ENCODE measurements at regions not wholly inside any gene's neighbourhood (a gene's known extent, or its start where the extent isn't known, plus 50 kb on each side); places are given as distances from the start of the nearest gene placed in this dataset.
"Not testable (repeated sequence)": the region's sequence is repeated elsewhere in the genome, so short reads cannot be mapped to it uniquely, and the experiment has no call there.

DNA sequence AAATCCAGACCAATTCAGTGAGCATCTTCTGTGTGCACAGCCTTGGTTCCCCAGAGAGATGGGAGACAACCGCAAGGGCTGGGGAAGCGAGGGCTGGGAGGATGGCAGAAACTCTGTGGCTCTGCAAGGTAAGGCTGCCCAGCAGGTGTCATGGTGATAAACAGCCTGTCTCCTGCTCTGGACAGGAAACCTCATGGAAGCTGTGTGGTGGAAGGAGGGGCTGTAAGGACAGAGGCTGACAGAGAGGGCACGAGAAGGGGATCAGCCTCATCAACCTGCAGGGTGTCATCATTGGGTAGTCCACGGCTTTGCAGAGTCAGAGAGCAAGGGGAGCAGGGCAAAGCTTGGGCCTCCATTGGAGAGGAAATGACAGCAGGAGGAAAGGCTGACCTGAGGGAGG is 138.4 kb upstream of the CADM1 start:
- intact Hi-C loops (cut with DNase I) = no loop called here
- H3K36me3 ChIP-seq = no peaks in the 10 kb centered on the region
- no peak overlapping the region for H3K27ac ChIP-seq
- 88% methylated on average over 4 of the region's 4 CpGs for WGBS
- no peaks in the 10 kb centered on the region for H3K4me1 ChIP-seq (replicated peaks)
- H3K9me3 ChIP-seq = no peaks in the 10 kb centered on the region
- peaks cover 3% of the 10 kb centered on the region for H3K27me3 ChIP-seq (replicated peaks; ENCODE audit: insufficient read depth)
- no peak for TF ChIP-seq POLR2AphosphoS5 (IDR thresholded peaks at IDR 0.05)
- TF ChIP-seq, protein P1, sequence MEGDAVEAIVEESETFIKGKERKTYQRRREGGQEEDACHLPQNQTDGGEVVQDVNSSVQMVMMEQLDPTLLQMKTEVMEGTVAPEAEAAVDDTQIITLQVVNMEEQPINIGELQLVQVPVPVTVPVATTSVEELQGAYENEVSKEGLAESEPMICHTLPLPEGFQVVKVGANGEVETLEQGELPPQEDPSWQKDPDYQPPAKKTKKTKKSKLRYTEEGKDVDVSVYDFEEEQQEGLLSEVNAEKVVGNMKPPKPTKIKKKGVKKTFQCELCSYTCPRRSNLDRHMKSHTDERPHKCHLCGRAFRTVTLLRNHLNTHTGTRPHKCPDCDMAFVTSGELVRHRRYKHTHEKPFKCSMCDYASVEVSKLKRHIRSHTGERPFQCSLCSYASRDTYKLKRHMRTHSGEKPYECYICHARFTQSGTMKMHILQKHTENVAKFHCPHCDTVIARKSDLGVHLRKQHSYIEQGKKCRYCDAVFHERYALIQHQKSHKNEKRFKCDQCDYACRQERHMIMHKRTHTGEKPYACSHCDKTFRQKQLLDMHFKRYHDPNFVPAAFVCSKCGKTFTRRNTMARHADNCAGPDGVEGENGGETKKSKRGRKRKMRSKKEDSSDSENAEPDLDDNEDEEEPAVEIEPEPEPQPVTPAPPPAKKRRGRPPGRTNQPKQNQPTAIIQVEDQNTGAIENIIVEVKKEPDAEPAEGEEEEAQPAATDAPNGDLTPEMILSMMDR (IDR thresholded peaks at IDR 0.05) = no peak
- no peak overlapping the region for H3K4me3 ChIP-seq
- DNase-seq (ENCODE audit: low spot score) = no peak

DNA sequence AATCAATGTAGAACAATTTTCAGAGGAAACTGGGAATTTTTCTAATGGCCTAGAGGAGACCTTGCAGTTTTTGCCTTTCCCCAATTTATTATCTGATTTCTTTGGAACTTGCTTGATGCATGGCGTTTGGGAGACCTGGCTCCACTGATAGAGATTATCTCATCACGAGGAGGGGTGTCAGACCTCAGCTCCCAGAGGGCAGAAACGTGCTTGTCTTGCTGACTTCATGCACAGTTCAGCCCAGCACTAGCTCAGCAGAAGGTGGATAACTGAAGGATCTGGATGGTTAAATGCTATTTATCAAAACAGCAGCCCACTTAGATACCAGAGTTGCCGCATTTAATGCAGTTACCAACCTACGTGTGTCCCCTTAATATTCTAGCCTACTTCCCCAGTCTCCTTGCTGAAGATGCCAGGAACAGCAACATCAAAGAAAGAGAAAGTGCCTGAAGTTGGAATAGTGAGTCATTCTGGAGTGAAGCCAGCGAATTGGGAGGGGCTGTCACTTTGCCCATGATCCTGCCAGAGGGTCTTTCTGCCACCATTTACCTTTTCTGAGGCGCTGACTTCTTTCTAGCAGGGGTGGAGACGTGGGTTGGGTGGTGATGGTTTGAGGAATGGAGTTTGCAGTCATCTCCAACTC is 133.5 kb upstream of the CADM1 start:
- WGBS = 57% methylated on average over 8 of the region's 8 CpGs
- Histone ChIP-seq H3K9me3 (no peaks in the 10 kb centered on the region), H3K4me1 (replicated peaks) (no peaks in the 10 kb centered on the region), H3K27ac (no peak overlapping the region), H3K36me3 (no peaks in the 10 kb centered on the region), H3K27me3 (replicated peaks; ENCODE audit: insufficient read depth) (no peaks in the 10 kb centered on the region), H3K4me3 (no peak overlapping the region)
- intact Hi-C loops (cut with DNase I) = no loop called here
- DNase-seq (ENCODE audit: low spot score) = no peak
- TF ChIP-seq POLR2AphosphoS5 (IDR thresholded peaks at IDR 0.05) = no peak

DNA sequence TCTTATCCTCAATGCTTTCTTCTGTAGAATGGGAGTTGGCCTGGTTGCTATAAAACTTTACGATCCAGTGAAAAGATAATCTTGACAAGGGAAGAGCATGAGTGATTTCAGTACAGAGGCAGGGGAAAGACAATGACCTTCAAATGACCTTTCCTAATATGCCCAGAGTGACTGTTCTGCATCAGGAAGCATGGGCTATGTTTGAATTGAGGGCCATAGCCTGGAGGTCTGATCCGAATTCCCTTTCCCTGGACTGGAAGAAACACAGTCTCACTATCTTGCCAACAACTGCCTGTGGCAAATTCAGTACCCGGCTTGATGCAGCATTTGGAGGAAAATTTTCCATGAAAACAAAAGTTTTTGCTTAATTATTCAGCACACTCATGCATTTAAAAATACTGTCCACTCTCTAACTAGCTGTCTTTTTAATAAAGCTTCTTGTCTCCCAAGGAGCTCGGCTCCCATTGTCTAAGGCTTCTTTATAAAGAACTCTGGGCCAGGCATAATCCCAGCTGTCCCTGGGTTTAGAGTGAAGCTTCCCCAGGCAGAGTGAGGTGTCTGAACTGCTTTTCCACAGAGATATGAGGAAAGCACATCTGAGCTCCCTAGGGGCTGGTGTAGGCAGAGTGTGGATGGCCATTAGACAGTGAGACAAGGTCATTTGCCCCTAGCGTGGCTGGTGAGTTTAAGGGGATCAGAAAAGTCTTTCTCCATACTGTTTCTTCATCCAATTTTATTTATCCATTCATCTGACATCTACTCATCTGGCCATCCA is 132.7 kb upstream of the CADM1 start:
- Histone ChIP-seq H3K9me3 (no peaks in the 10 kb centered on the region), H3K36me3 (no peaks in the 10 kb centered on the region), H3K4me3 (no peak overlapping the region), H3K27ac (no peak overlapping the region), H3K27me3 (replicated peaks; ENCODE audit: insufficient read depth) (no peaks in the 10 kb centered on the region), H3K4me1 (replicated peaks) (no peaks in the 10 kb centered on the region)
- no peak for TF ChIP-seq POLR2A (IDR thresholded peaks at IDR 0.05)
- intact Hi-C loops (cut with DNase I) = no loop called here
- DNase-seq (ENCODE audit: low spot score) = no peak
- 76% methylated on average over 5 of the region's 5 CpGs for WGBS

DNA sequence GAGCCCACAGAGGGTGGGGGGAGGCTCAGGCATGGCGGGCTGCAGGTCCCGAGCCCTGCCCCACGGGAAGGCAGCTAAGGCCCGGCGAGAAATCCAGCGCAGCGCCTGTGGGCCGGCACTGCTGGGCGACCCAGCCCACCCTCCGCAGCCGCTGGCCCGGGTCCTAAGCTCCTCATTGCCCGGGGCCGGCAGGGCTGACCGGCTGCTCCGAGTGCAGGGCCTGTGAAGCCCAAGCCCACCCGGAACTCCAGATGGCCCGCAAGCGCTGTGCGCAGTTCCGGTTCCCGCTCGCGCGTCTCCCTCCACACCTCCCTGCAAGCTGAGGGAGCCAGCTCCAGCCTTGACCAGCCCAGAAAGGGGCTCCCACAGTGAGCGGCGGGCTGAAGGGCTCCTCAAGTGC is 129.8 kb upstream of the CADM1 start:
- DNase-seq (ENCODE audit: low spot score); H3K4me1 ChIP-seq (replicated peaks); intact Hi-C loops (cut with DNase I); H3K4me3 ChIP-seq; H3K36me3 ChIP-seq; H3K27ac ChIP-seq; H3K9me3 ChIP-seq; H3K27me3 ChIP-seq (replicated peaks; ENCODE audit: insufficient read depth): not testable (repeated sequence)
- 94% methylated on average over 27 of the region's 27 CpGs for WGBS

DNA sequence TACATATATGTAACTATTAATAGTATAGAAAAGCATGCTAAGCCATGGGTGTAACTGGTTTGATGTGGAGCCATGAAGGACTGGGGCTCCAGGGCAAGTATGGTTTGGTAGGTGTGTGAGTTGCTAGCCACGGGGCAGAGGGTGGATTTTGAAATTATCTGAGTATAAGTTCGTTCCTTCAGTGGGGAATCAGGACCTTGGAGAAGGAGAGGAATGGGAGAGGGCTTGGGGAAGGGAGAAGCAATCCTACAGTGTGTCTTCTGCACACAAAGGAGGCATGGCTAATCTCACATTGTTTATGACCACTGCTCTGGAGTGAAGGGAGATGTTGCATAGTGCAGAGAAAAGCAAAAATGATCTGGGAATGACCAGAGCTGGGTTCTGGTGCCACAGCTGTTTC is 127.8 kb upstream of the CADM1 start:
- H3K4me3 ChIP-seq = no peak overlapping the region
- no peak overlapping the region for H3K27ac ChIP-seq
- no peak for DNase-seq (ENCODE audit: low spot score)
- intact Hi-C loops (cut with DNase I) = no loop called here
- no peaks in the 10 kb centered on the region for H3K36me3 ChIP-seq
- no peaks in the 10 kb centered on the region for H3K9me3 ChIP-seq
- no peaks in the 10 kb centered on the region for H3K4me1 ChIP-seq (replicated peaks)
- H3K27me3 ChIP-seq (replicated peaks; ENCODE audit: insufficient read depth) = no peaks in the 10 kb centered on the region
- 76% methylated on average over 2 of the region's 2 CpGs for WGBS
- no peak for TF ChIP-seq POLR2A (IDR thresholded peaks at IDR 0.05)
- no peak for TF ChIP-seq POLR2AphosphoS5 (IDR thresholded peaks at IDR 0.05)
- TF ChIP-seq, protein P1 (IDR thresholded peaks at IDR 0.05) = no peak

DNA sequence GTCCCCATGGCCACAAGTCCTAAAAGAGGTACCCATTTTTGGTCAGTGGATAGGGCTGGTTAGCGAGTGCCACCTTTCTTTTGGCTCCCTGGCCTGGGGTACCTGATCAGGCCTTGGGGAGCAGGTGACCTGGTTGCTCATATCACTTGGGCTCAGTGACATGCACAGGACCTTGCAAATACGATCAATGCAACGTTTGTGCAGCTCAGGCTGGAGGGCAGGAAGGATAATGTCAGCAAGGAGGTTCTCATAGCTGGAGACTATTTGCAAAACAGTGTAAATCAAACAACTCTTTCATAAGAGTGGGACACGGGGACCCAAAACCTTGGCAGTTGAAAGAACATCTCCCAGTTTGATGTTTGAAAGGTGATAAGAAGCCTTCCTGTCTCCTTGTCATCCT is 127.4 kb upstream of the CADM1 start:
- Histone ChIP-seq H3K36me3 (no peaks in the 10 kb centered on the region), H3K27ac (no peak overlapping the region), H3K27me3 (replicated peaks; ENCODE audit: insufficient read depth) (no peaks in the 10 kb centered on the region), H3K4me1 (replicated peaks) (no peaks in the 10 kb centered on the region), H3K4me3 (no peak overlapping the region), H3K9me3 (no peaks in the 10 kb centered on the region)
- DNase-seq (ENCODE audit: low spot score) = no peak
- TF ChIP-seq POLR2AphosphoS5 (IDR thresholded peaks at IDR 0.05) (no peak), POLR2A (IDR thresholded peaks at IDR 0.05) (no peak)
- TF ChIP-seq, protein P1 (IDR thresholded peaks at IDR 0.05) = no peak
- WGBS = 81% methylated on average over 4 of the region's 4 CpGs
- intact Hi-C loops (cut with DNase I) = no loop called here

Data from prostate gland (tissue), 2 donors.